BJ (cell line): ENCODE measurements at regions not wholly inside any gene's neighbourhood (a gene's known extent, or its start where the extent isn't known, plus 50 kb on each side); places are given as distances from the start of the nearest gene placed in this dataset.

Experiments
- CTCF ChIA-PET: fragments of 350-600 bp; formaldehyde crosslinking; extraction: SDS; loops from one replicate; lab custom pipeline; 2021; ENCODE audit warnings: antibody characterized with exemption, inconsistent platforms; lab: Yijun Ruan, JAX
- POLR2A ChIA-PET: fragments of 300-600 bp; sonication (Branson Sonifier 250); formaldehyde crosslinking; extraction: SDS; loops from one replicate; lab custom pipeline; 2021; ENCODE audit warnings: antibody characterized with exemption; lab: Charles Lee
- DNase-seq: peaks from one replicate; pipeline ENCODE4 v3.0.0-alpha.2; 2011; ENCODE audit warnings: low read depth
- H3K27me3 ChIP-seq: 2 replicates; pipeline ENCODE4 v1.6.0; 2011; ENCODE audit warnings: low read length; ENCODE audit not compliant: control insufficient read depth, insufficient read depth
- H3K36me3 ChIP-seq: 2 replicates; pipeline ENCODE4 v1.5.1; 2011; ENCODE audit warnings: low read length; ENCODE audit not compliant: control insufficient read depth, insufficient read depth
- H3K4me3 ChIP-seq: 2 replicates; pipeline ENCODE4 v1.5.1; 2011; ENCODE audit warnings: low read depth, mild to moderate bottlenecking, control low read depth, low read length
- TF ChIP-seq, protein P1 (sequence below): IDR thresholded peaks from 2 replicates; pipeline ENCODE4 v1.5.1; 2011; ENCODE audit warnings: low read depth, mild to moderate bottlenecking, control low read depth, inconsistent platforms, low read length, moderate library complexity; ENCODE audit not compliant: insufficient read depth

DNA sequence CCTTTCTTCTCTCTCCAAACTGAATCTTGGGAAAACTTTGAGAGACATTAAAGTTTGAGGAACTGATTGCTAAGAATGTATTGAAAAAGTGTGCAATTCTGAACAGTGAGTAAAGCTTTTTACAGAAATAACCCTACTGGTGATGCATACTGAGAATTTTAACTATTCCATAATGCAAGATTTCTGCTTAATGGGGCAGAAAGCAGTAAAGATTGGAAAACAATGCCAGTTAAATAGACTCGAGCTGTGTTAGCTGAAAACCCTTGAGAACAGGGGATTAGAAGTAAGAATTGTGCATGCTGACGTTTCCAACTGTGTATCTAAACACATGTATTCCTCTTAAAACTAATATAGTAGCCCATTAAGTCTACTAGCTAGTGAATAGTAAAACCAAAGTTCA, 1500.2 kb upstream of the PRMT6 start:
- no peaks in the 10 kb centered on the region for H3K36me3 ChIP-seq
- ChIA-PET CTCF (no interaction called here), POLR2A (no interaction called here)
- DNase-seq: no peak
- TF ChIP-seq, protein P1, sequence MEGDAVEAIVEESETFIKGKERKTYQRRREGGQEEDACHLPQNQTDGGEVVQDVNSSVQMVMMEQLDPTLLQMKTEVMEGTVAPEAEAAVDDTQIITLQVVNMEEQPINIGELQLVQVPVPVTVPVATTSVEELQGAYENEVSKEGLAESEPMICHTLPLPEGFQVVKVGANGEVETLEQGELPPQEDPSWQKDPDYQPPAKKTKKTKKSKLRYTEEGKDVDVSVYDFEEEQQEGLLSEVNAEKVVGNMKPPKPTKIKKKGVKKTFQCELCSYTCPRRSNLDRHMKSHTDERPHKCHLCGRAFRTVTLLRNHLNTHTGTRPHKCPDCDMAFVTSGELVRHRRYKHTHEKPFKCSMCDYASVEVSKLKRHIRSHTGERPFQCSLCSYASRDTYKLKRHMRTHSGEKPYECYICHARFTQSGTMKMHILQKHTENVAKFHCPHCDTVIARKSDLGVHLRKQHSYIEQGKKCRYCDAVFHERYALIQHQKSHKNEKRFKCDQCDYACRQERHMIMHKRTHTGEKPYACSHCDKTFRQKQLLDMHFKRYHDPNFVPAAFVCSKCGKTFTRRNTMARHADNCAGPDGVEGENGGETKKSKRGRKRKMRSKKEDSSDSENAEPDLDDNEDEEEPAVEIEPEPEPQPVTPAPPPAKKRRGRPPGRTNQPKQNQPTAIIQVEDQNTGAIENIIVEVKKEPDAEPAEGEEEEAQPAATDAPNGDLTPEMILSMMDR: no peak
- no peak overlapping the region for H3K4me3 ChIP-seq
- no peaks in the 10 kb centered on the region for H3K27me3 ChIP-seq

DNA sequence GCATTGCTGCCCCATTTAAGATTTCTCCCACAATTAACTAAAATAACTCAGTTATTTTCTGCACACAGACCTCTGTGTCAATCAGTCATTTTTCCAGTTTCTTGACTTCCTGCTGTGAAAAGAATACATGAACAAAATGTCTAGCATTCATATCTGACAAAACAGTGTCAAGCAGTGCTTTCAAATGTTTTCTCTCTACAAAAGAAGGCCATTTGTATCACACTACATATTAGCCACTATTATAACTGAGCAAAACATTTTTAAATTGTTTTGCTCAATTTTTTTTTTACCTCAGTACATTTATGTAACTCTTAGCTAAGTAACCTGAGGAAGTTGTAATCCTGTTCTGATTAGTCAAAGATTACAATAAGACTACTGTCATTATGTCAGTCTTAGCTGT, 1498.5 kb upstream of the PRMT6 start:
- no peaks in the 10 kb centered on the region for H3K27me3 ChIP-seq
- H3K4me3 ChIP-seq: no peak overlapping the region
- DNase-seq: no peak
- TF ChIP-seq, protein P1: no peak
- ChIA-PET POLR2A (no interaction called here), CTCF (no interaction called here)
- H3K36me3 ChIP-seq: no peaks in the 10 kb centered on the region

DNA sequence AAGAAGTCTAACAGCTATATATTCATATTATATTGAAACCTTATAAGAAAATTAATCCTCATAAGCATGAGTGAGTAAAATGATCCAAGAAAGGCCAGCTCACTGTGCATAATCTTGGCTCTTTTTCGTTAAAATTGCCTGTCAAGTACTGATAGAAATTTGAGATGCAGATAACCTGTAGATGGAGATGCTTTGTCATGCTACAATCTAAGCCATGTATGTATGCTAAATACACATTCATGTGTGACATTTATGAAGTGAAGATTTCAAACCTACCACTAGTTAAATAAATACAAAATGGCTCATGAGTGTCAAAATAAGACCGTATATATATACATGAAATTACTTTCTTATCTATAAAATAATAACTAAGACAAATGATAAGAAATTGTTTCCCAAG, 1491.5 kb upstream of the PRMT6 start:
- CTCF ChIA-PET: no interaction called here
- TF ChIP-seq, protein P1: no peak
- POLR2A ChIA-PET: no interaction called here

DNA sequence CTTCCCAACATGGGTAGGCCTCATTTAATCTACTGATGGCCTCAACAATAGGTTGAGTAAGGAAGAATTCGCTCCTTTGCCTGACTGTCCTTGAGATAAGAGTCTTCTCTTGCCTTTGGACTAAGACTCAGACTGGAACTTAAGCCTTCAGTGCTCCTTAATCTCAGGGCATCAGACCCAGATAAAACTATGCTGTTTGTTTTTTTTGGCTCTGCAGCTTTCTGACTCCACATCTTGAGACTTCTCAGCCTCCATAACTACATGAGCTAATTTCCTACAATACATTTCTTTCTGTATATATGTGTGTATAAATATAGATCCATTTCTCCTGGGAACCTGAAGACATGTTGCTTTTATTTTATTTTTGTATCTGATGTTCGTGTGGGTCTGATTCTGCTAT, 1470.7 kb upstream of the PRMT6 start:
- ChIA-PET POLR2A (no interaction called here), CTCF (no interaction called here)
- TF ChIP-seq, protein P1: no peak
- no peak for DNase-seq
- H3K4me3 ChIP-seq: no peak overlapping the region
- no peaks in the 10 kb centered on the region for H3K36me3 ChIP-seq
- H3K27me3 ChIP-seq: no peaks in the 10 kb centered on the region

More for the DNA sequence above, 1491.5 kb upstream of the PRMT6 start:
- no peaks in the 10 kb centered on the region for H3K27me3 ChIP-seq
- no peak for DNase-seq
- no peak overlapping the region for H3K4me3 ChIP-seq
- H3K36me3 ChIP-seq: no peaks in the 10 kb centered on the region

DNA sequence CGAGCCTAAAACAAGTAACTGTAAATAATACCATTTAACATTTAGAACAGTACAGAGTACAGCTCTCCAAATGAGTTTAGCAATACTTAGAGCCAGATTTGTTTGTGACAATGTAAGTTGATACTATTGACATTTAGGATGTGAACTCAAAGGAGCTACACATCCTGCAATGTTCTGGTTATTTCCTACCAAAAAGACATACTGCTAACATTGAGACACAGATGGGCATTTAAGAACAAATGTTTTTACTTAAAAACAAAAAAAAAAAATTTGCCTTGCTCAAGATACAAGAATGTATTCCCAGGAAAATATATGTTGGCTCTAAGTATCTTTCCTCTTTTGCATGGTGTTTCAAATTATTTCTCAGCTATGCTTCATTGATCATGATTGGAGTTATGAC, 1464.8 kb upstream of the PRMT6 start:
- Histone ChIP-seq H3K27me3 (no peaks in the 10 kb centered on the region), H3K36me3 (no peaks in the 10 kb centered on the region), H3K4me3 (no peak overlapping the region)
- CTCF ChIA-PET: interaction anchor here (0.6 kb wide), 1 partner anchor 54 kb away, joined by 3 read pairs; no protein-coding TSS in a partner anchor
- POLR2A ChIA-PET: no interaction called here
- TF ChIP-seq, protein P1: no peak
- no peak for DNase-seq
